IMR-90 (cell line): ENCODE measurements at regions not wholly inside any gene's neighbourhood (a gene's known extent, or its start where the extent isn't known, plus 50 kb on each side); places are given as distances from the start of the nearest gene placed in this dataset.

Experiments used
- ATAC-seq: fragments of 200-7000 bp; cut with Tn5 transposase; 2 replicates; pipeline ENCODE4 v1.9.1; 2020; ENCODE audit warnings: low read depth, mild to moderate bottlenecking, moderate library complexity
- BruUV-seq: library from RNA; stranded (reverse); fragments of 400-500 nt; replicated peaks from 2 replicates; lab custom pipeline; 2021; lab: Mats Ljungman, UMichigan
- CTCF ChIA-PET: fragments of 300-600 bp; formaldehyde crosslinking; extraction: SDS; loops from one replicate; lab custom pipeline; 2021; ENCODE audit warnings: antibody characterized with exemption; lab: Yijun Ruan, JAX
- POLR2A ChIA-PET: fragments of 300-600 bp; sonication (Branson Sonifier 250); formaldehyde crosslinking; loops from one replicate; lab custom pipeline; 2022; ENCODE audit warnings: antibody characterized with exemption; ENCODE audit not compliant: unreplicated experiment; lab: Charles Lee
- DNase-seq: peaks from one replicate; pipeline ENCODE4 v3.0.0; 2013
- H2AFZ ChIP-seq: replicated peaks from 2 replicates; pipeline ENCODE3; 2013; ENCODE audit warnings: low read length, mild to moderate bottlenecking; ENCODE audit not compliant: poor library complexity
- H2AK5ac ChIP-seq: 2 replicates; pipeline ENCODE4 v1.6.1; 2013; ENCODE audit warnings: low read depth, low read length, inconsistent platforms
- H2AK9ac ChIP-seq: replicated peaks from 2 replicates; pipeline ENCODE3; 2013; ENCODE audit warnings: mild to moderate bottlenecking, low read depth, low read length, moderate library complexity; ENCODE audit not compliant: poor library complexity
- H2BK120ac ChIP-seq: 2 replicates; pipeline ENCODE4 v1.6.1; 2013; ENCODE audit warnings: low read depth, low read length, inconsistent platforms
- H2BK15ac ChIP-seq: 3 replicates; pipeline ENCODE4 v1.6.1; 2013; ENCODE audit warnings: low read depth, low read length, inconsistent platforms
- H2BK20ac ChIP-seq: 2 replicates; pipeline ENCODE4 v1.6.1; 2013; ENCODE audit warnings: low read depth, mild to moderate bottlenecking, inconsistent platforms, low read length, moderate library complexity
- H2BK5ac ChIP-seq: 2 replicates; pipeline ENCODE4 v1.6.1; 2013; ENCODE audit warnings: mild to moderate bottlenecking, low read depth, low read length, inconsistent platforms; ENCODE audit not compliant: poor library complexity, severe bottlenecking
- H3K14ac ChIP-seq: replicated peaks from 2 replicates; pipeline ENCODE4 v1.6.1; 2013; ENCODE audit warnings: low read depth, low read length, inconsistent platforms
- H3K18ac ChIP-seq: 2 replicates; pipeline ENCODE4 v1.6.1; 2013; ENCODE audit warnings: low read depth, low read length, control low read depth
- H3K23ac ChIP-seq: 2 replicates; pipeline ENCODE4 v1.6.1; 2013; ENCODE audit warnings: low read depth, low read length, inconsistent platforms
- H3K27ac ChIP-seq: 2 replicates; pipeline ENCODE4 v1.5.1; 2013; ENCODE audit warnings: mild to moderate bottlenecking, control low read depth, low read length; ENCODE audit not compliant: insufficient read depth
- H3K27me3 ChIP-seq: 2 replicates; pipeline ENCODE4 v1.6.1; 2013; ENCODE audit warnings: low read length; ENCODE audit not compliant: control insufficient read depth, insufficient read depth
- H3K36me3 ChIP-seq: 2 replicates; pipeline ENCODE4 v1.6.1; 2013; ENCODE audit warnings: low read length, mixed read lengths; ENCODE audit not compliant: control insufficient read depth, insufficient read depth
- H3K4ac ChIP-seq: 2 replicates; pipeline ENCODE4 v1.6.1; 2013; ENCODE audit warnings: low read depth, low read length, inconsistent platforms
- H3K4me1 ChIP-seq: 2 replicates; pipeline ENCODE4 v1.6.1; 2013; ENCODE audit warnings: low read length, mixed read lengths; ENCODE audit not compliant: control insufficient read depth, insufficient read depth
- H3K4me2 ChIP-seq: 2 replicates; pipeline ENCODE4 v1.6.1; 2013; ENCODE audit warnings: low read depth, mild to moderate bottlenecking, control low read depth, low read length, moderate library complexity
- H3K4me3 ChIP-seq: 2 replicates; pipeline ENCODE4 v1.5.1; 2013; ENCODE audit warnings: low read depth, mild to moderate bottlenecking, control low read depth, low read length, moderate library complexity; ENCODE audit not compliant: insufficient read depth
- H3K56ac ChIP-seq: 2 replicates; pipeline ENCODE4 v1.6.1; 2013; ENCODE audit warnings: low read length, inconsistent platforms; ENCODE audit not compliant: insufficient read depth; ENCODE audit errors: extremely low read depth
- H3K79me1 ChIP-seq, 2 experiments: 2 replicates each; pipeline ENCODE4 v1.6.1; 2013; ENCODE audit warnings: low read length in 2 of 2, inconsistent platforms in 1 of 2, low read depth in 1 of 2
- H3K9ac ChIP-seq: 2 replicates; pipeline ENCODE4 v1.6.1; 2013; ENCODE audit warnings: low read depth, low read length, control low read depth
- H3K9me1 ChIP-seq: 2 replicates; pipeline ENCODE4 v1.6.1; 2013; ENCODE audit warnings: low read length, inconsistent platforms; ENCODE audit not compliant: insufficient read depth
- H3K9me3 ChIP-seq: 2 replicates; pipeline ENCODE4 v1.6.1; 2013; ENCODE audit warnings: low read length; ENCODE audit not compliant: control insufficient read depth, insufficient read depth
- H4K20me1 ChIP-seq: 2 replicates; pipeline ENCODE4 v1.6.1; 2013; ENCODE audit warnings: low read length, inconsistent platforms; ENCODE audit not compliant: insufficient read depth
- H4K5ac ChIP-seq: 2 replicates; pipeline ENCODE4 v1.6.1; 2013; ENCODE audit warnings: mild to moderate bottlenecking, low read depth, low read length, control low read depth
- H4K8ac ChIP-seq, 2 experiments: 2 replicates each; pipeline ENCODE4 v1.6.1; 2013; ENCODE audit warnings: low read depth in 2 of 2, low read length in 2 of 2, control low read depth in 1 of 2, inconsistent platforms in 1 of 2
- H4K91ac ChIP-seq: 2 replicates; pipeline ENCODE4 v1.6.1; 2013; ENCODE audit warnings: low read depth, low read length, inconsistent platforms; ENCODE audit not compliant: insufficient read depth
- FOS ChIP-seq: fragments of 150-350 bp; IDR thresholded peaks from 2 replicates; pipeline ENCODE4 v1.6.1; 2016; ENCODE audit warnings: low read depth, low read length
- RCOR1 ChIP-seq: IDR thresholded peaks from 2 replicates; pipeline ENCODE4 v1.6.1; 2012; ENCODE audit warnings: mild to moderate bottlenecking, low read length, improper control_type of control experiment; ENCODE audit not compliant: insufficient replicate concordance
- SMC3 ChIP-seq: fragments of 150-350 bp; IDR thresholded peaks from 2 replicates; pipeline ENCODE4 v1.6.1; 2016; ENCODE audit warnings: low read depth, mild to moderate bottlenecking, antibody characterized with exemption, low read length, moderate library complexity
- WGBS, 2 experiments: methylation state at CpG; one replicate each; pipeline versions ENCODE4 v1.1.5 to v1.1.7; 2013; ENCODE audit warnings: missing lambda C conversion rate in 2 of 2; ENCODE audit not compliant: insufficient read length in 1 of 2; ENCODE audit errors: extremely low coverage in 2 of 2; 5-methylcytosine and 5-hydroxymethylcytosine counted together
- dilution Hi-C: fragments of 300-500 bp; cut with HindIII; formaldehyde crosslinking; loops from one replicate; pipeline ENCODE4 v1.14.3; 2018; ENCODE audit warnings: low sequenced_read_pairs; ENCODE audit not compliant: unreplicated experiment
- in situ Hi-C: fragments of 300-500 bp; cut with MboI; formaldehyde crosslinking; loops from 3 replicates; pipeline ENCODE4 v1.14.3; 2019; ENCODE audit warnings: low sequenced_read_pairs, inconsistent platforms, mixed read lengths
- intact Hi-C: fragments of 100-400 bp; cut with micrococcal nuclease; formaldehyde crosslinking; loops from 2 replicates; pipeline ENCODE4 v1.10.0; 2022

DNA sequence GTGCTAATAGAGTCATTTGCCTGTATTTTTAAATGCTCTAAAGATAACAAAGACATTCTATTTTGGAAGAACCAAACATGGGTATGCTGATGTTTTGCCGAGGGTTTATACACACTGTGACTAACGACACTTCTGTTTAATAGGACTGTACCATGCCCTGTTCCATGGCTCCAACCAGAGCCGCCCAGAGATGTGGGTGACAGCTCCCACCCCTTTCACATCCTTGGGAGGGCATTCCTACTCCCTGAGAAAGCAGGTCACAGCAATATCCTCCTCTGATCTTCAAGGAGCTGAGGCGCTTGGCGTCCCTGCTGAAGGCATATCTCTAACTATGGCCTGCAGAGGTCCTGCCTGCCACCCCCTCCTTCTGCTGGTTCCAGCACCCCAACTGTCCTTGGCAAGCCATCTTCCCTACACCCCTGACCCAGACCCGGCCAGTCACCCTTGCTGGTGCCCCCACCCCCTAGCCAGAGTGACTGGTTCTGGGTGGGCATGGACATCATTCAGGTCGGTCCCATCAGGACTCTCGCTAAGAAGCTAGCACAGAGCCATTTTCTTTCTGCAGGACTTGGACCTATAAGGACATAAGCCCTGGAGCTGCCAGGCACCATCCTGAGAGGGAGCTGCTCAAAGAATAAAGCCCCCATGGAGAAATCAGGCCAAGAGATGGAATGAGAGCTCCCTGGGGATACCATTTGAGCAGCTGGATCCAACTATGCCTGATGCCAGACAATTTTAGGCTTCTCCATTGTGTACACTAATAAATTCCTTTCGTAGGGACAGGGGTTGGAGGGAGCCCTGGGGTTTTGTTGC is 381.3 kb downstream of the CTTN start:
- H3K9ac ChIP-seq: no peak overlapping the region
- H3K36me3 ChIP-seq: no peaks in the 10 kb centered on the region
- H4K8ac ChIP-seq: no peak overlapping the region
- no peaks in the 10 kb centered on the region for H3K79me1 ChIP-seq
- H2BK5ac ChIP-seq: no peak overlapping the region
- no peak overlapping the region for H2AK5ac ChIP-seq
- H4K5ac ChIP-seq: no peak overlapping the region
- H3K9me3 ChIP-seq: no peaks in the 10 kb centered on the region
- H2AK9ac ChIP-seq: peak overlapping the region; percentile 50
- H3K27me3 ChIP-seq: no peaks in the 10 kb centered on the region
- no peak overlapping the region for H3K4ac ChIP-seq
- dilution Hi-C loops: no loop called here
- TF ChIP-seq FOS: no peak
- no peak for TF ChIP-seq SMC3
- TF ChIP-seq RCOR1: no peak
- in situ Hi-C loops: no loop called here
- no TSS peak for BruUV-seq
- no peak overlapping the region for H2BK15ac ChIP-seq
- H3K14ac ChIP-seq: no peak overlapping the region
- ATAC-seq: peak; percentile 59
- H3K56ac ChIP-seq: no peak overlapping the region
- no peak overlapping the region for H3K23ac ChIP-seq
- no peak overlapping the region for H4K91ac ChIP-seq
- H3K27ac ChIP-seq: no peak overlapping the region
- no peaks in the 10 kb centered on the region for H3K9me1 ChIP-seq
- H3K18ac ChIP-seq: no peak overlapping the region
- H3K4me1 ChIP-seq: no peaks in the 10 kb centered on the region
- H4K20me1 ChIP-seq: no peaks in the 10 kb centered on the region; the same call in 1 of the 2 replicates
- POLR2A ChIA-PET: no interaction called here
- H2BK20ac ChIP-seq: no peak overlapping the region
- H2BK120ac ChIP-seq: no peak overlapping the region
- intact Hi-C loops: no loop called here
- no peak overlapping the region for H3K4me2 ChIP-seq
- H3K4me3 ChIP-seq: no peak overlapping the region
- no peak for DNase-seq
- 60% methylated on average over 3 of the region's 9 CpGs; no CpG with 5 or more reads in 1 of the 2 experiments for WGBS, 2 experiments
- no peak overlapping the region for H2AFZ ChIP-seq
- CTCF ChIA-PET: interaction anchor here (0.7 kb wide), 1 partner anchor 11 kb away, joined by 3 read pairs; no protein-coding TSS in a partner anchor
